ENCODE measurements at regions not wholly inside any gene's neighbourhood (a gene's known extent, or its start where the extent isn't known, plus 50 kb on each side); places are given as distances from the start of the nearest gene placed in this dataset.

- Histone ChIP-seq H3K27ac (no peak overlapping the region), H3K9me3 (replicated peaks in 1 of 11) (peaks cover 0 to 10% (median 4%) of the 10 kb centered on the region in 11 experiments; a peak in 10 of 22 replicates), H3K4me3 (no peak overlapping the region), H3K4me2 (no peak overlapping the region), H4K20me1 (no peaks in the 10 kb centered on the region), H3K9ac (no peak overlapping the region), H3K27me3 (no peaks in the 10 kb centered on the region), H3K36me3 (no peaks in the 10 kb centered on the region), H3K4me1 (no peaks in the 10 kb centered on the region)
- no peak for TF ChIP-seq Cebpa-rat (IDR thresholded peaks at IDR 0.05)
These were observed 231.5 kb downstream of the NXPE2 start for GRCh38 chr11:114909866-114910265.

- H3K4me2 ChIP-seq: no peak overlapping the region
- no peaks in the 10 kb centered on the region for H4K20me1 ChIP-seq
- no peaks in the 10 kb centered on the region for H3K36me3 ChIP-seq
- TF ChIP-seq Cebpa-rat (IDR thresholded peaks at IDR 0.05): no peak
- no peaks in the 10 kb centered on the region for H3K27me3 ChIP-seq
- H3K4me3 ChIP-seq: no peak overlapping the region
- no peak overlapping the region for H3K9ac ChIP-seq
- H3K27ac ChIP-seq: no peak overlapping the region
- no peaks in the 10 kb centered on the region for H3K4me1 ChIP-seq
- H3K9me3 ChIP-seq (replicated peaks in 1 of 11): no peaks in the 10 kb centered on the region
These were observed 234.5 kb downstream of the NXPE2 start for GRCh38 chr11:114912826-114913225.

- H3K4me3 ChIP-seq: no peak overlapping the region
These were observed 236.1 kb downstream of the NXPE2 start for GRCh38 chr11:114914231-114915005.

GRCh38 chr11:114915871-114916805 is 237.8 kb downstream of the NXPE2 start:
- Histone ChIP-seq H3K9ac (no peak overlapping the region), H3K4me3 (no peak overlapping the region), H4K20me1 (no peaks in the 10 kb centered on the region), H3K27ac (no peak overlapping the region), H3K27me3 (no peaks in the 10 kb centered on the region), H3K4me1 (no peaks in the 10 kb centered on the region), H3K4me2 (no peak overlapping the region), H3K36me3 (no peaks in the 10 kb centered on the region), H3K9me3 (replicated peaks in 1 of 11) (no peaks in the 10 kb centered on the region)
- no peak for TF ChIP-seq Cebpa-rat (IDR thresholded peaks at IDR 0.05)

More at GRCh38 chr11:114914231-114915005, 236.1 kb downstream of the NXPE2 start:
- H3K27me3 ChIP-seq: no peaks in the 10 kb centered on the region
- no peak for TF ChIP-seq Cebpa-rat (IDR thresholded peaks at IDR 0.05)
- no peaks in the 10 kb centered on the region for H4K20me1 ChIP-seq
- no peak overlapping the region for H3K4me2 ChIP-seq
- no peak overlapping the region for H3K27ac ChIP-seq
- H3K9ac ChIP-seq: no peak overlapping the region
- no peaks in the 10 kb centered on the region for H3K36me3 ChIP-seq
- no peaks in the 10 kb centered on the region for H3K9me3 ChIP-seq (replicated peaks in 1 of 11)
- H3K4me1 ChIP-seq: no peaks in the 10 kb centered on the region

GRCh38 chr11:114918286-114918685 is 240.0 kb downstream of the NXPE2 start:
- H3K4me2 ChIP-seq: no peak overlapping the region
- no peaks in the 10 kb centered on the region for H3K4me1 ChIP-seq
- no peak for TF ChIP-seq Cebpa-rat (IDR thresholded peaks at IDR 0.05)

GRCh38 chr11:114921697-114922096 is 243.4 kb downstream of the NXPE2 start:
- H3K4me3 ChIP-seq: no peak overlapping the region
- no peak overlapping the region for H3K27ac ChIP-seq
- H3K4me2 ChIP-seq: no peak overlapping the region
- peaks cover 0 to 7% (median 3%) of the 10 kb centered on the region in 11 experiments; a peak in 4 of 22 replicates for H3K9me3 ChIP-seq (replicated peaks in 1 of 11)
- no peaks in the 10 kb centered on the region for H3K27me3 ChIP-seq
- H3K36me3 ChIP-seq: no peaks in the 10 kb centered on the region
- H4K20me1 ChIP-seq: no peaks in the 10 kb centered on the region
- no peak for TF ChIP-seq Cebpa-rat (IDR thresholded peaks at IDR 0.05)
- 0 out of 20 replicates have a peak, but pooled peaks cover 0 to 4% (median 0%) of the 10 kb centered on the region in 10 experiments for H3K4me1 ChIP-seq
- H3K9ac ChIP-seq: no peak overlapping the region

More at GRCh38 chr11:114918286-114918685, 240.0 kb downstream of the NXPE2 start:
- Histone ChIP-seq H3K27ac (no peak overlapping the region), H3K4me3 (no peak overlapping the region), H3K9ac (no peak overlapping the region), H3K27me3 (no peaks in the 10 kb centered on the region), H3K36me3 (no peaks in the 10 kb centered on the region), H4K20me1 (no peaks in the 10 kb centered on the region), H3K9me3 (replicated peaks in 1 of 11) (no peaks in the 10 kb centered on the region)

- no peak for TF ChIP-seq Cebpa-rat (IDR thresholded peaks at IDR 0.05)
- Histone ChIP-seq H3K4me2 (no peak overlapping the region; a peak in 1 of 22 replicates), H4K20me1 (no peaks in the 10 kb centered on the region), H3K4me1 (0 out of 20 replicates have a peak, but pooled peaks cover 0 to 4% (median 0%) of the 10 kb centered on the region in 10 experiments), H3K9ac (no peak overlapping the region), H3K27ac (no peak overlapping the region), H3K27me3 (no peaks in the 10 kb centered on the region), H3K4me3 (no peak overlapping the region), H3K9me3 (replicated peaks in 1 of 11) (peaks cover 0 to 11% (median 6%) of the 10 kb centered on the region in 11 experiments; a peak in 5 of 22 replicates), H3K36me3 (no peaks in the 10 kb centered on the region)
These were observed 245.7 kb downstream of the NXPE2 start for GRCh38 chr11:114924042-114924441.

- Histone ChIP-seq H3K9ac (no peak overlapping the region), H3K9me3 (replicated peaks in 1 of 11) (peaks cover 0 to 11% (median 6%) of the 10 kb centered on the region in 11 experiments; a peak in 5 of 22 replicates), H3K27ac (no peak overlapping the region), H3K4me2 (no peak overlapping the region), H3K27me3 (no peaks in the 10 kb centered on the region), H3K36me3 (no peaks in the 10 kb centered on the region), H4K20me1 (no peaks in the 10 kb centered on the region), H3K4me3 (no peak overlapping the region), H3K4me1 (0 out of 20 replicates have a peak, but pooled peaks cover 0 to 4% (median 0%) of the 10 kb centered on the region in 10 experiments)
- no peak for TF ChIP-seq Cebpa-rat (IDR thresholded peaks at IDR 0.05)
These were observed 247.3 kb downstream of the NXPE2 start for GRCh38 chr11:114925591-114925990.

- no peak overlapping the region for H3K27ac ChIP-seq
- TF ChIP-seq Cebpa-rat (IDR thresholded peaks at IDR 0.05): no peak
- H3K9ac ChIP-seq: no peak overlapping the region
- no peak overlapping the region for H3K4me3 ChIP-seq
- no peaks in the 10 kb centered on the region for H4K20me1 ChIP-seq
- no peak overlapping the region for H3K4me2 ChIP-seq
- H3K27me3 ChIP-seq: no peaks in the 10 kb centered on the region
- H3K4me1 ChIP-seq: 0 out of 20 replicates have a peak, but pooled peaks cover 0 to 4% (median 0%) of the 10 kb centered on the region in 10 experiments
- peaks cover 8 to 25% (median 19%) of the 10 kb centered on the region in 11 experiments for H3K9me3 ChIP-seq (replicated peaks in 1 of 11)
- H3K36me3 ChIP-seq: no peaks in the 10 kb centered on the region
These were observed 250.0 kb downstream of the NXPE2 start for GRCh38 chr11:114928260-114928870.

Data from BLaER1 treated with 17β-estradiol and CSF1 and Interleukin-3, amounts not matched to agents 10 nM and 100 nM (cell line).